CD4-positive, alpha-beta T cell treated with Interleukin-12 subunit alpha and Interleukin-12 subunit beta, for 1 hour (primary cell): ENCODE measurements at regions not wholly inside any gene's neighbourhood (a gene's known extent, or its start where the extent isn't known, plus 50 kb on each side); places are given as distances from the start of the nearest gene placed in this dataset.

Experiments used
- DNase-seq: peaks from one replicate; pipeline ENCODE4 v3.0.0-alpha.2; 2020

DNA sequence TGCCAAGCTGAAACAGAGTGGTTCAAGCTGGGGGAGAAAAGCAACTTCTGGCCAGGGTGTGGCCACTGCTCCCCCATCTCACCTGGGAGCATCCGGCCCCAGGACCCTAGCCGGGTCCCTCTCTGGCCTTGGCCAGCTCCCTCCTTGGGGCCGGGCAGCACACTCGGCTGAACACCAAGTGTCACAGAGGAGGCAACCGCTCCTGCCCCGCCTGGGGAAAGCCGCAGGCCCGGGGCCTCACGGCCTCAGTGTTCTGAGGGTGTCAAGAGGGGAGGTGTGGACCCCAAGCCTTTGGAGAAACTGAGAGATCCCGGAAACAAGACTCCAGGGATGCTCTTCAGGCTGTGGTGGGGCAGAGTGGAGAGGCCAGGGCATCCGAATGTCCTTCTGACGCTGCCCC, 88.4 kb downstream of the ENGASE start:
- no peak for DNase-seq

DNA sequence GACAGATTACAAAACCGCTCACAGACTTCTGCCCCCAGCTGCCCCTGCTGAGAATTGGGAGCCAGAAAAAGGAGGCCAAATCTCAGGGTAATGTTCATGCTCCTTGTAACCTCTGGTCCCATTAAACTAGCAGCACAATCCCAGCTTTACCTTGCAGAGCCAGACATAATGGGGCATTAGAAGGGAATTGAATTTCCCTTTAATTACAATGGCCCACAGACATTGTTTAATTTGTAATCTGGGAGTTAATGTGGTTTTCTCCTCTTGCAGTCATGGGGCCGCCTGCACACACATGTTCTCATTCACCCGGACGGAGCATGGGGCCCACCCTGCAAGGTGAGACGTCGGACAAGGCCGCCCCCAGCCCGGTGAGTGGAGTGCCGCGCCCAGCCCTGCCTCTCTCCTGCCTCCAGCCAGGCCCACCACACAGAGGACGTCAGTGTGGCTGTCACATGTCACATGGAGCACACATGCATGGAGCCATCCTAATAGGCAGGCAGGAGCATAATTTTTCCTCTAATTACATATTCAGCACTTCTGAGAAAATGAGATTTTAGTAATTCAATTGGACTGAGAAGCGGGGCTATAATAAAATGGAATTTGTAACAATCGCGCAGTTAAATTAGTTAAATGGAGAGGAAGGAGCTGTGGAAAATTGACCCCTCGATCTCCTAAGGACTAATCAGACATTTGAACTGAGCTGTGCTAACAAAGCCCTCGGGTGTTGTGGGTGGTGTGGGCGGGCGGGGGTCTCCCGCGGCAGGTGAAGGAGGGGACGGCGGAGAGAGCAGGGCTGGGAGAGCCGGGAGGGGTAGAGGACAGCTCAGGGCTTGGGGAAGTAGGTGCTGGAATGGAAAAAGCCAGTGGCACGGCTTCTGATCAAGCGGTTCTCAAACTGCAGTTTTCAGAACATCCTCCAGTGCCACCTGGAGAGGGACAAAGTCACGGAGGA, 87.7 kb downstream of the ENGASE start:
- DNase-seq: no peak

DNA sequence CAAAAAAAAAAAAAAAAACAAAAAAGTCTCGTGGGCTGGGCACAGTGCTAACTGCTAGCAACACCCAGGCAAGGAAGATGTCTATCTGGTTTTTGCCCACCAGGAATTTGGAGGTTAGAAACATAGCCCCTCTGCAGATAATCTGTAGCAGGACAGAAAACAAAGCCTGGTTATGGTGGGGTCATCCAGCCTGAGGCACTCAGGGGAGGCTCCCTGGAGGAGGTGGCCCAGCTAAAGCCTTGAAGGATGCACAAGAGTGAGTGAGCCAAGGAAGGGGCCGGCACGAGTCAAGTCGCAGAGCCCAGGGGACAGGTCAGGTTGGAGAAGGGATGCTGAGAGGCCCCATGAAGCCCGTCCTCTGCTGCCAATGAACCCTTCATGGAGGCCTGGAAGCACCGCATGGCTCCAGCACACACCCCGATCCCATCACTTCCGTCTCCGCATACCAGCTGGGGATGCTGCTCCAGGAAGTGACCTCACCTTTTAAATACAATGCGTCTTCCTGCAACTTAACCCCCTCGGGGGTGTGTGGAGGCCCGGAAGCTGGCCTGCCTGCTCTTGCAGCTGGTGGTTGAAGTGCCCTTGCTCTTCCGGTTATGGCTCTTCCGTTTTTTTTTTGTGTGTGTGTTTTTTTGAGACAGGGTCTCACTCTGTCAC, 86.5 kb downstream of the ENGASE start:
- DNase-seq: peak; percentile 6

DNA sequence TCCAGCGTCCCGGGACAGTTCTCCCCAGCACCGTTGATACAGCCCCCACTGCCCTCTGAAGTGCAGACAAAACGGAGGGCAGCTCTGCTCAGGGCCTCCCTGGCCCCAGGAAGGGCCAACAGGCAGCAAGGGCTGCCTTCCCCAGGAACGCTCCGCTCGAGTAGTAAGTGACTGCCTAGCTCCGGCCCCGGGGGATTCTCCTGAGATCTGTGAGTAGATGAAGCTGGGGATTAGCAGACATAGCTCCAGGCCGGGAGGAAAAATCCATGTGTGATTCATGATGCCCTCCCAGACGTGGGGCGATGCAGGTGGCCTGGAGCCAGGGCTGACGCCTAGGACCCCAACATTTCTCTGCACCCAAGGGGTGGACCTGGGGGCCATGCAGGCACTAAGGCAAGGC, 85.3 kb downstream of the ENGASE start:
- DNase-seq: no peak

DNA sequence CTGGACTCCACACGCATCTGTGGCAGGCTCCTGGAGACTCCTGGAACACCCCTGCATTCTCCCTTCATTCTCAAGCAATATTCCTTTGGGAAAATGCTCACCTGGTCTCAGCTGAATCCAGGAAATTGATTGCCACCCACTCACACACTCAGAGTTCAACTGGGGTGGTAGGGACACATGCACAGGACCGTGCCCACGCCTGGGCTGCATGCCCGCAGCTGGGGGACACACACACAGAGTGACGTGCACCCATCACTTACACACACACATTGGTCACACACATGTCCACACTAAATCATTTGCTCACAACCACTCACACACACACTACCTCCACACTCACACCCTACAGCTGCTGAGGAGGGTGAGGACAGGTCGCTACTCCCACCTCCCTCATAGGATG, 84.8 kb downstream of the ENGASE start:
- no peak for DNase-seq

DNA sequence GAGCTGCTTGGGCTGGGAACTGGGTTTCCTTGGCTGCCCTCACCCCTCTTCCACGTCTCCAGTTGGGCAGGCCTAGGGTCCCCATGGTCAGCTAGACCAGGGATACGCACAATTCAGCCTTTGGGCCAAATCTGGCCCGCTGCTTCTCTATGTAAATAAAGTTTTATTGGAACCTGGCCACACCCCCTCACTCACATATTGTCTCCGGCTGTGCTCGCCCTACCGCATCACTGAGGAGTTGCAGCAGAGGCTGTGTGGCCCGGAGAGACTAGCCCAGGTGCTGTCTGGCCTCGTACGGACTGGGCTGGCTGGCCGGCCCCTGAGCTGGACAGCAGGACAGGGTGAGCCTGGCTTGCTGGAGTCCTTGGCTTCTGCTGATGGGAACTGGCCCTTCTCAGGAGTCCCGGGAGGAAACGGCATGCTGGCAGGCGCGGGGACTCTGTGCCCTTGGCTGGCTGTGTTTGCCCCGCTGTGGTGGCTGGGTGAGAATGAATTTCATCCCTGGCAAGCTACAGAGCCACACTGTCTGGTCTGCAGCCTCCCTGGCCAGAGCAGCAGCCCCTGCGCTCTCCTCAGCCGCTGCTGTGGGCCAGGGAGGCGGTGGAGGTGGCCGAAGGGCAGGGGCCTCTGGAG, 82.0 kb downstream of the ENGASE start:
- DNase-seq: no peak

DNA sequence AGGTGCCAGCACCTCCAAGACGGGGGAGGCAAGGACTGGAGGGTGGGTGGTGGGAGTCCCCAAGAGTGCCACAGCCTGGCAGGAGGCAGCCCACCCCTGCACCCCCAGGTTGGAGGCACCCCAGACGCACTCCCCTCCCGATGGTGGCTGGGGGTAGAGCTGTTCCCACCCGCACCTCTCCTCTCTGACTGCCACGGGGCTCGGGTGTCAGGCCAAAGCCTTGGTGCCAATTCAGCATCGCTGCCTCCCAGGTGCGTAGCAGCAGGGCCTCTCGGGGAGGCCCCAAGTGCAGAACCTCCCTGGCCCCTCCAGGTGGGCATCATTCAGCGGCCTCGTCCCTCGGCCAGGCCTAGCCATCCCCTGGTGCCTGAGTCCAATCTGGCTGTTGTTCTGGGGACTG, 81.1 kb downstream of the ENGASE start:
- no peak for DNase-seq

DNA sequence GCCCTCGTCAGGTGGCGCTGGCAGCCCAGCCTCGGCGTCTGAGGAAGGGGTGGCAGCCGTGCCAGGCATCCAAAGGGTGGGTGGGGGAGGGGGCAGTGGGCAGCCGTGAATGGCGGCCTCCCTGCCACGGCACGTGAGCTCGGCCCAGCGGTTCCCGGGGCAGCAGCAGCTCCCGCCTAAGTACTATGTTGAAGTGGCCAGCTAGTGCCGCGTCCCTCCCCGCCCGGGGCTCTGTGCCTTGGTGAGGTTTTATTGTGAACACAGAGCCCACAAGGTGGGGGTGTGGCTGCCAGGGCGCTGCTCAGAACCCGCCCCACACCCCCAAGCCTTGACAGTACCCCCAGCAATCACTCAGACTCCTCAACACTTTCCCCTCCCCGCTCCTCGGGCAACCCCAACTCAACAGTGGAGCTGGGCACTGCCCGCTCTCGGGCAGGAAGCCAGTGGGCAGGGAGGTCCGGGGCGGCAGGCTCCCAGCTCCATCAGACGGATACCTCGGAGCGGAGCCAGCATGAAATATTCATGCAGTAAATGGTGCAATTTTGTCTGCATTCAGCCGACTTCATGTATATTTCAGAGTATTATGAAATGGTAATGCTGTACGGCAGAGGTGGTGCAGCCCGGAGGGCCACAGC, 80.4 kb downstream of the ENGASE start:
- no peak for DNase-seq

DNA sequence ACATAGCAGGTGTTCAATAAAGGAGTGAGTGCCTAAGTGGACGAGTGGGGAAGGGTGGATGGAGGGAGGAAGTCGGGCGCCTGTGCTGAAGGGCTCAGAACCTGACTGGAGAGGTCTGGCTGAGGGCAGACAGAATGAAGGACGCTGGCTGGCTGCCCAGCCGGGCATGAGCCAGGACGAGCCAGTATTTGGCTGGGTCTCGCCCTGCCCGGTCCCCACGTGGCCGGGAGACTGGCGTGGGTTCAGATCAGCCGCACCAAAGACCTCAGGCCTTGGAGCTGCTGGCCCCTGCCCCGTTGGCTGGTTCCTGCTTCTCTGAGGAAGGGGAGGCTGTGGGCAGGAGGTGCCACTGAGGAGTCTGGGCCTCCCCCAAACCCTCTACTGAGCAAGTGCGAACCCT, 79.8 kb downstream of the ENGASE start:
- no peak for DNase-seq

DNA sequence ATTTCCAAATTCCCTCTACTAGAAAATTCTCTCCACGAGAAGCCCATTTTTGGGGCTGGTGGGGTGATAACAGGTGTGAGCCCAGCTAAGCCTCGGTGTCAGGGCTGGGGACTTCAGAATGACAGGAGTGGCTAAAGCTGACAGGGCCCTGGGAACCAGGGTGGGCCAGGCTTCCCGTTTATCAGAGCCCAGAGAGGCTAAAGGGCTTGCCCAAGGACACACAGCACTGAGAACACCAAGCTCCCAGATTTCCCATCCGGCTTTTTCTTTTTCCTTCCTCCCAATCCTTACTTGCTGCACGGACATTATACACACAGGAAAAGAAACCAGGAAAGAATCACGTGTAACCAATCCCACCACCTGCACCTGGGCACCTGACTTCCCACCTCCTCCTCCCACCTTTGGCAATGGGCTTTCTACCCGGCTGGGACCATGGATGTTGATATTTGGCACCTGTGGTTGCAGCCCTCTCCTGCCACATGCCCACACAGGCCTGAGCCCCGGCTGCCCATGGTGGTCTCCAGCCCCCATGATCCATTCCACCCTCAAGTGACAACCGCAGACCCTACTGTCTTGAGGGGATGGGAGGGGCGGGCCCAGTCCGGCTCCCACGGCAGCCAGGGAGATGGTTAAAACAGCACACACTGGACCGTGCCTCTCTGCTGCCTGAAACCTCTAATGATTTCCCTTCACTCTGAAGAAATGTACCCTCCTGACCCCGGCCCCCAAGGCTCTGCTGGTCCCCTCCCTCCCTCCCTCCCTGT, 78.9 kb downstream of the ENGASE start:
- no peak for DNase-seq

DNA sequence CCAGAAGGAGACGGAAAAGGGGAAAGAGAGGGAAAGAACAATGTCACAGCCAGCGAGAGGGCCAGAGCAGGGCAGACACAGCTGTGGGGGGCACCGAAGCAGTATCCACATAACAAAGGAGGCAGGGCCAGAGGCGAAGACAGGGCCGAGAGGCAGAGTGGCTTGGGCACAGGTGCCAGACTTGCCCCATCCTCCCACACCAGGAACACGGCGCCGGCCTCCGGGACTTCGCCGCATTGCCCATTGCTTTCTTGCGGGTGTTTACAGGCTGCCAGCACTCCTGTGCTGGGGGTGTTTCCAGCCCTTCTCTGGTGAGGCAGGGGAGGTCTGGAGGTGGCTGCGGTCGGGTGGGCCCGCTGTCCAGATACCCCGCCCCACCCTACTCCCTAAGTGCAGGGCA, 78.0 kb downstream of the ENGASE start:
- no peak for DNase-seq

DNA sequence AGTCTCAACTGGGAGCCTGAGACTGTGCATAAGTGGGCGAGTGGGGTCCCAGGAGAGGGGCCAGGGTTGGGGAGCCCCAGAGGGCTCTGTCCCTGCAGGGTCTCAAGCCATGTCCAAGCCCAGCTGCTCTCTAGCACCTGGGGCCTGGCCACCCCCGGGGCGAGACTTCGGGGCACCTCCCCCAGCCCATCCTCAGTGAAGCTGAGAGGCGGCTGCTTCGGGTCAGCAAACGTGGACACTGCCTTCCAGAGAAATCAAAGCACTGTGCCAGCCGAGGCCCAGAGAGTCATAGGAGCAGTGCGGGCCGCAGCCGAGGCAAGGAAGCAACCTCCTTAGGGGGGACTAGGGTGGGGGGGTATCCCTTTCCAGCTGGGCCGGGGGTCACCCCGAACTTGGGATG, 77.5 kb downstream of the ENGASE start:
- DNase-seq: no peak

DNA sequence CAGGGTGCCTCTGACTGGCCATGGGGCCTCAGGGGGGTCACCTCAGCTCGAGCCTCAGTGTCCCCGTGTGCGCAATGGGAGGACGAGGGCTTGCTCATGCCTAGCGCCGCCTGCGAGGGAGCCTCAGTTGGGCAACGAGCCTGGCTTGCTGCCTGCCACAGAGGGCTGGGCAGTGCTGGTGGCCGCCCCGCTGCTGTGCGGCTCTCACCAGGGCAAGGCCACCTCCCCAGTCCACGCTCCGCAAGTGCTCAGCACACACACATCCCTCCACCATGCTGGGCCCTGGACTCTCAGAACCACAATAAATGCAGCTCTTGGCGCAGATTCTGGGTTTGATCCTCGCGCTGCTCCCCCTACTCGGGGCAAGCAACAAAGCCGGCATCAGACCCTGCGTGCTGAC, 76.2 kb downstream of the ENGASE start:
- no peak for DNase-seq

DNA sequence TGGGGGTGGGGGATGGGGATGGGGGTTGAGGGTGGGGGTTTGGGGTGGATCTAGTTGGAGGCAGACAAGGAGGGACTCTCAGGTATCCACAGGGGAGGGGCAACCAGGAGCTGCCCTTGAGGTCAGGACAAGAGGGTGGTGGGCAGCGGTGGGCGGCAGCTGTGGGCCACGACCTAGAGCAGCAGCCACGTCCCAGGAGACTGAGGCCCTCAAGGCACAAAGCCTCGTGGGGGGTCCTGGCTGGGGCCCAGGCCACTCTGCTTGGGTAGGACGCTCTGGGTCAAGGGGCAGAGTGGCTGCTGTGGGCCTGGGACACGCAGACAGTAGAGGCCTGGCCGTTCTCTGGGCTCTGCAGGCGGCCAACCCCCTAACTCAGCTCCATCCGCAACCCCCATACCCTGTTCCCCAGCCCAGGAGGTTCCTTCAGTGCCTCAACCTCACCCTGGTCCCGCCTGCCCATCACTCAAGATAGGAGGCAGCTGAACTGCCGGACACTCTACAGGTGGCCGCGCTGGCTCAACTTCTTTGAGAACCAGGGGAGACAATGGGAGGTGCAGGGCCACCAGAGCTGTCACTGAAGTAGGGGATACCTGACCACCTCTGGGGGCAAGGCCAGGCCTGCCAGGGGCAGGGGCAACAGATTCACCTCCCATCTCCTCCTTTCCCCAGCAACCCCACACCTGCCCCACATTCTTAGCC, 75.6 kb downstream of the ENGASE start:
- no peak for DNase-seq

DNA sequence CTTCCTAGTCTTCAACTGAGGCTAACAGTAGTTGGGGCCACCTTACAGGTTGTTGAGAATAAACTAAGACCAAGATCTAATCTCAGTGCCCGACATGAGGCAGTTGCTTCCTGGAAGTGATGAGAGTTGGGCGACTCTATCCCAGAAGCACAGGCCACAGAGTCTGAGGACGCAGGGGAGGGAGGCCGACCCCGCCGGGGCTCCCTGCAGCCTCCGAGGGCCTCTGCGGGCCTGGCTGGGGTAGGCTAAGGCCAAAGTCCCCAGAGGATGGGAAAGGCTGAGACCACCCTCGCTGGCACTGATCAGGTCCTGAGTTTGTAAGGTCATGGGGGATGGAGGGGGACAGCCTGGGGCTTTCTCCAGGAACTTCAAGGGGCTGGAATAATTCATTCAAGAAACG, 74.0 kb downstream of the ENGASE start:
- DNase-seq: no peak

DNA sequence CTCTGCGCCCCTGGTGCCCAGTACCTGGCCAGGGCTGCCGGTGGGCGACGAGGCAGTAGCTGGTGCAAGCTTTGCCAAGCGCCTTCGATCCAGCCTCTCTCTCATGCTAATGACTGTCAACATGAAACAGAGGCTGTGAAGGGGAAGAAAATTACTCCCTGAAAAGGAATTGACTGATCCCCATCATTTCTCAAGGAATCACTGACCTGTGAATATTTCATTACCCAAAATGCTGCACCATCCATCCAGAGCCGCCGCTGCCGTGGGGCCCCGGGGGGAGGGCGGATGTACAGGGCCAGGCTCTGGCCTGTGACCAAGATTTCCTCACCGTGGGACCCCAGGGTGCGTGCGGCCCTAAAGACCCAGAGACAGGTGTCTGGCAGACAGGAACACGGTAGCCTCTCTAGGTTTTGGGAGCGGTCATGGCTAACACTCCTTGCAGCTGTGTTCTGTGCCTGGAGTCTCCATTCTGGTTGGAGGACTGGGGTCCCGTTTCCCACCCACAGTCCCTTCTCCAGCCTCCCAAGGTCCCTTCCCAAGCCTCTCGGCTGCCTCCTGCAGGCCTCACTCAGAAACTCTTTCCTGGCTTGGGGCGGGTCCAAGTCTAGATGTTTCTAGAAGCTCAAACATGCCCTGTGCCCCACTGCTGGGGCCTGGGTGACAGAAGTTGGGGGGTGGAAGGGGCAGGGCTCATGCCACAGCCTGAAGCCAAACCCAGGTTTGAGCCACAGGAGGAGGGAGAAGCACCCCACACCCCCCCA, 73.3 kb downstream of the ENGASE start:
- DNase-seq: no peak

DNA sequence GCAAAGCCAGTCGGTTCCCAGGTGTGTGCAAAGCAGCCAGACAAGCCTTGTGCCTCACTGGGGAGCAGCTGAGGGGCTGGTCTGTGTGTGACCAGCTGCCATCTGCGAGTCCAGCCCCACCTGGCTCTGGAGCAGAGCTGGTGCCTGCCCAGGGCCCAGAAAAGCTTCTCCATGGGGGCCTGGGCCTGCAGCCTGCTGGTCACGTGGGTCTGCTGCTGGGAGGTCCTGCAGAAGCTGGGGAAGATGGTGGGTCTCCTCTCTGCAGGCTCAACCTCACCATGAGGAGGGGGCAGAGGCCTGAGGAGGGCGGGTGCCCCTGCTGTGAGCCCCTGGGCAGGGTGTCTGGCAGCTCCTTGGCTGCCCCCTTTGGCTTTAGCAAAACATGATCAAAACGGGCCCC, 71.9 kb downstream of the ENGASE start:
- DNase-seq: no peak

DNA sequence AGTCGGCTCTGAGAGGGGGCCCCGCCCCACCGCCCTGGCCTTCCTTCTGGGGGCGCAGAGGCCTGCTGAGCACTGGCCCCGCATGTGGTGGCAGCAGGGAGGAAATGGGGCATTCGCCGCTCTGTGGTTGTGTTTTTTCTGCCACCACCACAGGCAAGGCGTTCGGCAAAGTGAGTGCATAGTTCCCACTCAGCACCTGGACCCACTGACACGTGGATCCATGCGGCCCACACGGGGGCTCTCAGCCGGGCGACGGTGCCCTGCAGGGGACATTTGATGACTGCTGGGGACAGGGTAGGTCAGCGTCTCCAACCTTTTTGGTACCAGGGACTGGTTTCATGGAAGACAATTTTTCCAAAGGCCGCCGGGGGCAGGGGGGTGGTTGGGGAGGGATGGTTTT, 70.9 kb downstream of the ENGASE start:
- DNase-seq: no peak

DNA sequence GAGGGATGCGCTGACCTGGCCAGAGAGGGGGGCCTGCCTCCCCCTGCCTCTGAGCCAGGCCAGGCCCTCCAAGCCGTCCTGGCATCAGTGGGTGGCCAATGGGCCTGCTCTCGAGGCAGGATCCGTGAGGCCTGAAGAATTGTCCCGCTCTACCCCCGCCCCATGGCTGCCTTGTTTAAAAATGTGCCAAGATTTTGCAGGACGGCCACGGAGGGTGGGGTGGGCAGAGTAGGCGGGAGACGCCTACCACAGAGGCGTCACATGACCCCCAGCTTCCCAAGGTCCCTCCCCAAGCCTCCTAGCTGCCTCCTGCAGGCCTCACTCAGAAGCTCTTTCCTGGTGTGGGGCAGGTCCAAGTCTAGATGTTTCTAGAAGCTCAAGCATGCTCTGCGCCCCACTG, 69.5 kb downstream of the ENGASE start:
- DNase-seq: no peak

DNA sequence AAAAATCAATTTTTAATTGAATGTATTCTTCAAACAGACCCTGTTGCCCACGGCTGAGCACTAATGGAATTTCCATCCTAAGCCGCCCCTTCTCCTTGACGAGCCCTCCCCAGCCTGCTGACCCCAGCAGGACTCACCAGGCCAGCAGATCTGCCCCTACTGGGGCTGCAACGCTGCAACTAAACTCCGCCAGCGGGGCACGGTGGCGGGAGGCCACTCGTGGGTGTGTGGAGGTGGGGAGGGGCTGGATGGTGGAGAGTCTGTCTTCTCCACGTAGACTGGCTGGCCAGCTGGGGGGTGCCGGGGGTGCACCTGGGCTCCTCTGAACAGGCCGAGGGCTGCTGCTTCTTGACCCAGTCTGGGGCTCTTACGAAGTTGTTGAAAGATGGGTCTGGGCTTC, 67.8 kb downstream of the ENGASE start:
- DNase-seq: no peak
